ENCODE measurements at regions not wholly inside any gene's neighbourhood (a gene's known extent, or its start where the extent isn't known, plus 50 kb on each side); places are given as distances from the start of the nearest gene placed in this dataset.

GRCh38 chr1:163436140-163436812 lies 114.5 kb downstream of the NUF2 start:
- TF ChIP-seq Cebpa-rat (IDR thresholded peaks at IDR 0.05) = no peak
- peaks cover 0 to 9% (median 3%) of the 10 kb centered on the region in 11 experiments; a peak in 5 of 22 replicates for H3K9me3 ChIP-seq (replicated peaks in 1 of 11)
- no peaks in the 10 kb centered on the region for H3K27me3 ChIP-seq
- no peak overlapping the region for H3K4me3 ChIP-seq
- H3K27ac ChIP-seq = no peak overlapping the region
- no peaks in the 10 kb centered on the region for H3K36me3 ChIP-seq
- no peaks in the 10 kb centered on the region for H4K20me1 ChIP-seq
- no peak overlapping the region for H3K4me2 ChIP-seq
- H3K9ac ChIP-seq = no peak overlapping the region
- H3K4me1 ChIP-seq = no peaks in the 10 kb centered on the region

- no peaks in the 10 kb centered on the region for H3K36me3 ChIP-seq
These were observed 117.7 kb downstream of the NUF2 start for GRCh38 chr1:163439471-163439870.

DNA sequence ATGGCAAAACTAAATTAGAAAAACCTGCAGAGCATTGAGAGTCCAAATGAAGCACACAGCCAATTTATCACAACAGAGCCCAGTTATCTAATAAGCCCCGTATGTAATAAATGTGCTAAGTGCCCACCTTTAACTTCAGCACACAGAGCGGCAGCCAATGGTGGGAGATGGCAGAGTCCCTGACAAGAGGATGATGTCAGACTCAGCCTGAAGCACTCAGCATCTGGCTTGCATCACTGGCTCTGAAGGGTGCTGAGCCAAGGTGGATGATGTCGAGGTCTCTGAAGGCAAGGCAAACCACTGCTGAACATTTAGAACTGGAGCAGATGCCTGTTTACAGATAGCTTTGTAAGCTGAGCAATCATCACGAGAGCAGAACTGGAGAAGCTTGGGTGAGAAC lies 118.3 kb downstream of the NUF2 start:
- H4K20me1 ChIP-seq = no peaks in the 10 kb centered on the region
- H3K4me1 ChIP-seq = no peaks in the 10 kb centered on the region
- no peak overlapping the region for H3K27ac ChIP-seq
- no peaks in the 10 kb centered on the region for H3K27me3 ChIP-seq
- no peak overlapping the region for H3K9ac ChIP-seq
- H3K4me3 ChIP-seq = no peak overlapping the region
- TF ChIP-seq Cebpa-rat (IDR thresholded peaks at IDR 0.05) = no peak
- no peak overlapping the region for H3K4me2 ChIP-seq
- no peaks in the 10 kb centered on the region for H3K36me3 ChIP-seq
- no peaks in the 10 kb centered on the region for H3K9me3 ChIP-seq (replicated peaks in 1 of 11)

More at GRCh38 chr1:163439471-163439870, 117.7 kb downstream of the NUF2 start:
- H3K27ac ChIP-seq = no peak overlapping the region
- TF ChIP-seq Cebpa-rat (IDR thresholded peaks at IDR 0.05) = no peak
- no peak overlapping the region for H3K4me3 ChIP-seq
- H4K20me1 ChIP-seq = no peaks in the 10 kb centered on the region
- H3K9me3 ChIP-seq (replicated peaks in 1 of 11) = no peaks in the 10 kb centered on the region
- no peak overlapping the region for H3K4me2 ChIP-seq
- no peak overlapping the region for H3K9ac ChIP-seq
- H3K27me3 ChIP-seq = no peaks in the 10 kb centered on the region
- no peaks in the 10 kb centered on the region for H3K4me1 ChIP-seq

GRCh38 chr1:163442231-163442879 lies 120.6 kb downstream of the NUF2 start:
- no peak overlapping the region for H3K4me3 ChIP-seq
- H3K27me3 ChIP-seq = no peaks in the 10 kb centered on the region
- H3K9me3 ChIP-seq (replicated peaks in 1 of 11) = no peaks in the 10 kb centered on the region
- no peak overlapping the region for H3K9ac ChIP-seq
- no peak overlapping the region for H3K4me2 ChIP-seq
- no peaks in the 10 kb centered on the region for H3K4me1 ChIP-seq
- no peaks in the 10 kb centered on the region for H3K36me3 ChIP-seq
- no peak overlapping the region for H3K27ac ChIP-seq
- no peak for TF ChIP-seq Cebpa-rat (IDR thresholded peaks at IDR 0.05)
- H4K20me1 ChIP-seq = no peaks in the 10 kb centered on the region

DNA sequence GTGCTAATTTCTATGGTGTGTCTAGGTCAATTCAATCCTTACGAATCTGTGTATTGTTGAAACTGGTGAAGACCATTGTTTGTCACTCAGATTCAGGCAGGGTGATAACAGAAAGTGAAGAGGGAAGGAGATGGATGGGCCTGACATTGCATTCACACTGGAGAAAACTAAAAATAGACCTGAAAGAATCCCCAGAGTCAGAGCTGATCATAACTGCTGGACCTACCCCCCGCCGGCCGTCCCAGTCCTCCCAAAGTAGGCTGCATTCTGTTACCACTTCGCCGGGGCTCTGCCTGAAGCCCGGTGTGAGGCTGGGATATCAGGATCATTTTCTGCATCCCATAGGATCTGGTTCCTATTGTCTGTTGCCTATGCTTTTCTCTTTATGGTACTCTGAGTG lies 121.1 kb downstream of the NUF2 start:
- Histone ChIP-seq H3K9me3 (replicated peaks in 1 of 11) (no peaks in the 10 kb centered on the region), H4K20me1 (no peaks in the 10 kb centered on the region), H3K27me3 (no peaks in the 10 kb centered on the region), H3K4me2 (no peak overlapping the region), H3K36me3 (no peaks in the 10 kb centered on the region), H3K4me3 (no peak overlapping the region), H3K27ac (no peak overlapping the region), H3K4me1 (no peaks in the 10 kb centered on the region), H3K9ac (no peak overlapping the region)
- no peak for TF ChIP-seq Cebpa-rat (IDR thresholded peaks at IDR 0.05)

GRCh38 chr1:163443863-163444262 lies 122.1 kb downstream of the NUF2 start:
- no peaks in the 10 kb centered on the region for H3K9me3 ChIP-seq (replicated peaks in 1 of 11)
- no peak overlapping the region for H3K4me3 ChIP-seq
- H3K4me1 ChIP-seq = no peaks in the 10 kb centered on the region
- no peak overlapping the region for H3K27ac ChIP-seq
- H4K20me1 ChIP-seq = no peaks in the 10 kb centered on the region
- H3K4me2 ChIP-seq = no peak overlapping the region
- no peaks in the 10 kb centered on the region for H3K36me3 ChIP-seq
- TF ChIP-seq Cebpa-rat (IDR thresholded peaks at IDR 0.05) = no peak
- no peak overlapping the region for H3K9ac ChIP-seq
- H3K27me3 ChIP-seq = no peaks in the 10 kb centered on the region

DNA sequence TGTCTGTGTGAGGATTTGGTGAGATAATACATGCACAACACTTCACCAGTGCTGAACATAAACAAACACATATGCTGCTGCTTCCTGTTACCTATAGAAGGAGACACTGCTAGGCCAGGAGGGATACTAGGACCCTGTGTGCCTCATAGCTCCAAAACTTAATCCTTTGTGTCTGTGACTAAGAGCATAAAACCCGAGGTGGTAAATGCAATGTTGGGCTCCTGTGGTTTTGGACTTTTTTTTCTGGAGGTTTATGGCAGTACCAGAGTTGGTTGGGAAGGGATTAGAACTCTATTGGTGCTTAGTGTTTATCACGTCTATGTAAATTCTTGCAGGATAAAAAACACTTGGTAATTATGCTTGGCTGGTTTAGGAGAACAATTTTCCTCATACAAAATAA lies 122.9 kb downstream of the NUF2 start:
- H3K4me2 ChIP-seq = no peak overlapping the region
- H3K9ac ChIP-seq = no peak overlapping the region
- H3K9me3 ChIP-seq (replicated peaks in 1 of 11) = no peaks in the 10 kb centered on the region
- H3K27ac ChIP-seq = no peak overlapping the region
- H3K4me3 ChIP-seq = no peak overlapping the region
- no peaks in the 10 kb centered on the region for H3K4me1 ChIP-seq
- no peaks in the 10 kb centered on the region for H3K27me3 ChIP-seq
- no peak for TF ChIP-seq Cebpa-rat (IDR thresholded peaks at IDR 0.05)
- no peaks in the 10 kb centered on the region for H3K36me3 ChIP-seq
- no peaks in the 10 kb centered on the region for H4K20me1 ChIP-seq

DNA sequence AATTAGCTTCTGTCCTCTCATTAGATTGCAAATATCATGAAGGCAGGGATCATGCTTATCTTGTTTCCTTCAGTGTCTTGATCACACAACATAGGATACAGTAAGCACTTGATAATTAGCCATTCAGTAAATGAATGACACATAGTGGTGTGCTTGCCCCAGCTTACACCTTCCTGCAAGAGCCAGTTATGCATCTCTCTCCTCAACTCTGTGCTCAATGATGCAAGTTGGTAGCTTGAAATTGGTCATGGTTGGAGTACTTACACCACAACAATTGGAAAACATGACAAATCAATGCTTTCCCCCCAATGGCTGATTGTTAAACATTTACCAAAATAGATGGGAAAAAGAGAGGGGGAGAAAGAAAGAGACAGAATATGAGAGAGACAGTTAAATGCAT lies 129.2 kb downstream of the NUF2 start:
- H3K27me3 ChIP-seq = no peaks in the 10 kb centered on the region
- H3K4me2 ChIP-seq = 0 out of 22 replicates have a peak overlapping the region, but pooled peaks of 1 of the 11 experiments have one; percentile 14
- H3K36me3 ChIP-seq = no peaks in the 10 kb centered on the region
- no peak overlapping the region for H3K4me3 ChIP-seq
- no peak overlapping the region for H3K9ac ChIP-seq
- 0 out of 20 replicates have a peak, but pooled peaks cover 0 to 5% (median 0%) of the 10 kb centered on the region in 10 experiments for H3K4me1 ChIP-seq
- H4K20me1 ChIP-seq = no peaks in the 10 kb centered on the region
- no peak for TF ChIP-seq Cebpa-rat (IDR thresholded peaks at IDR 0.05)
- H3K27ac ChIP-seq = no peak overlapping the region
- no peaks in the 10 kb centered on the region for H3K9me3 ChIP-seq (replicated peaks in 1 of 11)

DNA sequence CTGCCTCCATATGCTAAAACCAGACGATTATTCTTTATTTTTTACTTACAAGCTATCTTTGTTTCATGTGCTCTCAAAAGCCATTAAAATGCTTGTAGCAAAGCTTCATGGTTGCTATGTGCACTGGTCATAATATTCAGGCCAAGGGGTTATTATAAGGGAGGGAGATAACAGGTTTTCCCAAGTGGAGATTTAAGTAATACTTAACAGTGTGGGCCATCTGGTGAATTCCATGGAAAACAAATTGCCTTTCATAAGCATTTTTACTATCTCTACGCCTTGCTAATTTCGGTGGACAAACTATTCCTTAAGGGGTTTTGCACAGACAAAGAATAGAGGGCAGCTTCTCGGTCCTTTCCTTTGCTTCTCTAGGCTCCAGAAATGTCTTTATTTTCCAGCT lies 137.8 kb downstream of the NUF2 start:
- TF ChIP-seq Cebpa-rat (IDR thresholded peaks at IDR 0.05) = no peak
- H3K9ac ChIP-seq = no peak overlapping the region
- H3K4me1 ChIP-seq = no peaks in the 10 kb centered on the region
- H3K36me3 ChIP-seq = no peaks in the 10 kb centered on the region
- no peaks in the 10 kb centered on the region for H3K27me3 ChIP-seq
- no peaks in the 10 kb centered on the region for H3K9me3 ChIP-seq (replicated peaks in 1 of 11)
- no peak overlapping the region for H3K4me3 ChIP-seq
- H3K27ac ChIP-seq = no peak overlapping the region
- H4K20me1 ChIP-seq = no peaks in the 10 kb centered on the region
- no peak overlapping the region for H3K4me2 ChIP-seq

DNA sequence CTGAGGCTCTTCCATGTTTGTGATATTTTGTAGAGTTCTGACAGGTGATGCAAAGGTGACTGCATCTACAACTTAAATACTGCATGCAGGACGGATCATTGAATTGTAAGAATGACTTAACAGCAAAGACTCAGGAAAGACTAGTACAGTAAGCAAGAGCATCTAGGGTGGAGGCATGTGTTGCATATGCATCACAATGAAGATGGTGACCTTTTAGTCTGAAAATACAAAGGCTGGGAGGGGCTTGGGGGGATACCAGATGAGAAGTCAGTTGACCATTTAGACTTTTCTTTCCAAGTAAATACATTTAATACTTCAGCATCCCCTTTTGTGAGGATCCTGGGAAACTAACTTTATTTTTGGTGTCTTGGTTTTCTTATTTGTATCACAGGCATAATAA lies 145.5 kb downstream of the NUF2 start:
- H3K9ac ChIP-seq = no peak overlapping the region
- TF ChIP-seq Cebpa-rat (IDR thresholded peaks at IDR 0.05) = no peak
- no peaks in the 10 kb centered on the region for H3K36me3 ChIP-seq
- no peak overlapping the region for H3K4me2 ChIP-seq
- no peaks in the 10 kb centered on the region for H3K27me3 ChIP-seq
- H4K20me1 ChIP-seq = no peaks in the 10 kb centered on the region
- no peak overlapping the region for H3K27ac ChIP-seq
- H3K9me3 ChIP-seq (replicated peaks in 1 of 11) = no peaks in the 10 kb centered on the region
- H3K4me1 ChIP-seq = no peaks in the 10 kb centered on the region
- no peak overlapping the region for H3K4me3 ChIP-seq
